ENCODE measurements at regions not wholly inside any gene's neighbourhood (a gene's known extent, or its start where the extent isn't known, plus 50 kb on each side); places are given as distances from the start of the nearest gene placed in this dataset.
"Not testable (repeated sequence)": the region's sequence is repeated elsewhere in the genome, so short reads cannot be mapped to it uniquely, and the experiment has no call there.

DNA sequence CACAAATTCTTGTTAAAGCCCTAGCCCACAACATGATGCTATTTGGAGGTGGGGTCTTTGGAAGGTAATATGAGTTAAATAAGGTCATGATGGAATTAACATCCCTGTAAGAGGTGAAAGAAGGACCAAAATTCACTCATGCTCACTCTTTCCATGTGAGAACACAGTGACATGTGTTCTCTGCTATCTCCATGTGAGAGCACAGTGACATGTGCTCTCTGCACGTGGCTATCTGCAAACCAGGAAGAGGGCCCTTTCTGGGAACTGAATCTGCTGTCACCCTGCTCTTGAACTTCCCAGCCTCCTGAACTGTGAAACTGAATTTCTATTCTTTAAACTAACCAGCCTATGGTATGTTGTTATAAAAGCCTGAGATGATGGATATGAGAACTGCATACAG is 1159.4 kb upstream of the ADGRB3 start:
- no peak for DNase-seq

DNA sequence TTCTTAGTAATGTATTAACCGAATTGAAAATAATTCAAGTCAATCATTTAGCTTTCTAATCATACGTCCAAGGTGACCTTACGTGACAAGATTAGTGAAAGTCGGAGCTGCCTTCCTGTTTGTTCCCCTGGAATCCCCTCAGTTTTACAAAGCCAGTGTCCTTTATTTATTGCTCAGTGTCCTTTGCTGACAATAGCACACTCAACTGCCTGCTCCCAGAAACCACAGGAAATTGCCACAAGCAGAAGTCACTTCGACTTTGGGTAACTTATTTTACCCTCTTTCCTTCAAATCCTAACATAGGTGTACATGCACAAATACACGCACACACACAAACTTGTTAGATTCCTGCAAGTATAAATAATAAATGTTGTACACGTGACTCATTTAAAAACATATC is 1167.7 kb upstream of the ADGRB3 start:
- DNase-seq: no peak

DNA sequence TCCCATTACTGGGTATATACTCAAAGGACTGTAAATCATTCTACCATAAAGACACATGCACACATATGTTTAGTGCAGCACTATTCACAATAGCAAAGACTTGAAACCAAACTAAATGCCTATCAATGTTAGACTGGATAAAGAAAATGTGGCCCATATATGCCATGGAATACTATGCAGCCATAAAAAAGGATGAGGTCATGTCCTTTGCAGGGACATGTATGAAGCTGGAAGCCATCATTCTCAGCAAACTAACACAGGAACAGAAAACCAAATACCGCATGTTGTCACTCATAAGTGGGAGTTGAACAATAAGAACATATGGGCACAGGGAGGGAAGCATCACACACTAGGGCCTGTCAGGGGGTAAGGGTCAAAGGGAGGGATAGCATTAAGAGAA is 1172.4 kb upstream of the ADGRB3 start:
- DNase-seq: not testable (repeated sequence)

DNA sequence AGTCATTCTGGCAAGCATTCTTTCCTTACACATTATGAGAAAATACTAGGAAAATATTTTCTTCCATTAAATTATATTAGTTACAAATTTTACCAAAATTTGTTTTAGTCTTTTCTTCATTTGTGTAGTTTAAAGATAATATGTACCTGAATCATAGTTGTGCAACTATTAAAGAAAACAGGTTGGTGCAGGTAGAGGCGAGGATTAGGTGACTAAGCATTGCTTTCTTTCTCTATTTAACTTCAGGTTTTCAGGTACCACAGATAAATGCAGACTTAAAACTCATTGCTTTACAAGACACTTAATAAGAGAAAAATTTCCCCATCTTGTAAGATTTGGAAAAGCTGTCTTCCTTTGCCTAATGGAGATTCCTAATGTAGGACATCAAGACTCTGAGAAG is 1175.5 kb upstream of the ADGRB3 start:
- DNase-seq: no peak

DNA sequence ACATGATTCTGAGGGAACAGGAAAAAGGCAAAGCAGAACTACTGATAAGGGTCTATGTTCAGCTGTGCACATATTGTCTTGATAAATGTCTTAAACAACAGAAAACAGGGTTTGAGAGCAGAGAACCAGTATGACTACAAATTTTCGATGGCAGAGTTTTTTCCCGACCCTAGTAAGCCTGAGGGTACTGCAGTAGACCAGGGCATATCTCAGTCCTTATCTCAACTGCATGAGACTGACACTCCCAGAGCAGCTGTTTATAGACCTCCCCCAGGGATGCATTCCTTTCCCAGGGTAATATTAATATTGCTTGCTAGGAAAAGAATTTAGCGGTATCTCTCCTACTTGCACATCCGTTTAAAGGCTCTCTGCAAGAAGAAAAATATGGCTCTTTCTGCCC is 1176.8 kb upstream of the ADGRB3 start:
- no peak for DNase-seq

DNA sequence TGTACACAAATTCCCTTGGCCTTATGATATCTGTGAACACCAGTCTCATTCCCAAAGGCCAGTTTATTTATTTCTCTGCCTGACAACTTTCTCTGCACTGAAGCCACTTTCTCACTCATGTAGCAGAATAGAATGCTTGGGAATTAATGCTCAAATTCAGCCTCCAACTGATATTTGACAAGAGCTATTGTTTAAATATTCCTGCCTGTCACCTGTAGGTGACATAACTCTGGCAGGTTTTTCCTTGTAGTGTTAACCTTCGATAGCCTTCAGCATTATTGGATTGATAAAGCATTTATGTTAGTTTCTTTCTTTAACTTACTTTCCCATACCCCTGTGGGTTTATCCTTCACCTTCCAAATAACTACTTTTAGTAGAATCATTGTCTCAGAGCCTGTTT is 1183.2 kb upstream of the ADGRB3 start:
- DNase-seq: no peak

DNA sequence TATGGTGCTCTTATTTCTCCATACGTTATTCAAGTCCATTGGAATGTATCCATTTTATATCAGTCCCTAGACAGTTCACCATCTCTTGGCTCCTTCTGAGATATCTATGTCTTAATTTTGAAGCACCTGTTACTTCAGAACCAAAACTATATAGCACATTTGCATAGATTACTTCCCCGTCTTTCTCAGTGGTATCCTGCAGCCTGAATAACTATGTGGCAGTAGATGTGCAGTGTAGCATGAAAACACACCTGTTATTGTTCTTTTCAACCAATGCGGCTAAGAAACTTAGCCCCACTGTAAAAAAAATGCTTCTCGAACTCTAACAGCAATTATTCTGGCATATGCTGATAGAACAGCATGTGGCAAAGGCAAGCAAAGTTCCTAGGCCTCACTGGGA is 1184.4 kb upstream of the ADGRB3 start:
- no peak for DNase-seq

DNA sequence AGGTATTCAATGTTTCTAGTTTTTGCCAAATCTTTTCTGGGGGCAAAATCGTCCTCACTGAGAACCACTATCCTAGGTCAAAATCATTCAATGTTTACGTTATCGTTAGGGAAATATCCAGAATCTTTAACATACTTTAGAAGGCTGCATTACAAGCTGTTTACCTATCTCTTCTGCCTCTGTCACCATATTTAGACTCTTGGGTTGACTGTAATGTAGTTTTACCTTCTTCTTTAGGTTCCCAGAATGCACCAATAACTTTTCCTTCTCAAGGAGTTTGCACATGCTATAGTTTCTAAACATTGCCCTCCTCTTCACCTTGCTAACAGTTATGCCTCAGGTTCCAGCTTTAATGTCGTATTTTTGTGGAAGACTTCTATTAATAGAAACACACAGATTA is 1185.5 kb upstream of the ADGRB3 start:
- no peak for DNase-seq

DNA sequence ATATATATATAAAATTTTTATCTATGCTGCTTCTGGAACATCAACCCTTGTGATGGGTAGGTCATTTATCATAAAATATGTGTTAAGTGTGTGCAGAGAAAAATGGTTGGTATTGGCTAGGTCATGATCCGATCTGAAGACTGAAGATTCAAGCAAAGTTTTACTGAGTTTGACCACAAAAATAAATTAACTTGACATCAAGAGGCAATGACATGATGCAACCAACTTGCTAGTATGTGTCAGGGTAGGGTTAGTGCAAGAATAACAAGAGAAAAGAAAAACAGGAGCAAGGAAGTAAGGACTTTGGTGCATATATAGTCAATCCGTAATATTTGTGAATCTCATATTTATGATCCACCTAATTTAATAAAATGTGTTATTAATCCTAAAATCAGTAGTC is 1202.0 kb upstream of the ADGRB3 start:
- DNase-seq: no peak

DNA sequence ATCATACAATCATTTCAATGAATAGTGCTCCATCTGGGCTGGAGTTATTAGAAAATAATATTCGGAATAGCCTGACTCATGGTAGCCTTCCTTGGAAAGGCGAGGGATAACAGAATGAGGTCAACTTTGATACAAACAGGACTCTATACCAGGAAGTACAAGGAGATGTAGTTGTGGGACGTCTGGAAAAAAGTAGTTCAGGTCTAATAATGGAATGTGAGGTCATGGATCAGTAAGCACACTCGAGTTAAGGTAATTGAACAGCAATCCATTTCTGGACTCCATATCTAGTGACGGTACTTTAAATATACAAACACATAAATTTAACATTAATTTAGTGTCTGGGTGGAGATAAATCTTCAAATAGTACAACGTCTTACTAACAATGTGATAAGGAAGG is 1204.0 kb upstream of the ADGRB3 start:
- DNase-seq: no peak

DNA sequence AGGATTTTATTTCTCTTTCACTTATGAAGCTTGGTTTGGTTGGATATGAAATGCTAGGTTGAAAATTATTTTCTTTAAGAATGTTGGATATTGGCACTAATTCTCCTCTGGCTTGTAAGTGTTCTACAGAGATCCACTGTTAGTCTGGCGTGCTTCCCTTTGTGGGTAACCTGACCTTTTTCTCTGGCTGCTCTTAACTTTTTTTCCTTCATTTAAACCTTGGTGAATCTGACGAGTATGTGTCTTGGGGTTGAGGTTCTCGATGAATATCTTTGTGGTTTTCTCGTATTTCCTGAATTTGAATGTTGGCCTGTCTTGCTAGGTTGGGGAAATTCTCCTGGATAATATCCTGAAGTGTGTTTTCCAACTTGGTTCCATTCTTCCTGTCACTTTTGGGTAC is 1208.4 kb upstream of the ADGRB3 start:
- DNase-seq: not testable (repeated sequence)

DNA sequence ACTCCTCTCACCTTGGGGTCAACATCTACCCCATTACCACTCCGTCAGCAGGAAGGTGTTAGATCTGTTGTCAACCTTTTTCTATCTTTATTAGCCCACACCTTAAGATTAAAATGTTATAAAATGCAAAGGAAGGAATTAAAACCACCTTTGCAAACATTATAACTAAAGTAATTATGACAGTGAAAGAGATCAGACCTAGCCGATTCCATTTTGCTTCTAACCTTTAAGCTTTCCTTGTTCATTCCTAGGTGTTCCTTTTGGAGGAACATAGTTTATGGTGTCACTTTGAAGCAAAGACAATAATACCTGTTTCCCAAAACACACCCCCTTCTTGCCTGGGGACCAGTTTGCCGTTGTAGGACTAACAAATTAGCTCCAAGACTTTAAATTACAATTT is 1223.0 kb upstream of the ADGRB3 start:
- DNase-seq: no peak

DNA sequence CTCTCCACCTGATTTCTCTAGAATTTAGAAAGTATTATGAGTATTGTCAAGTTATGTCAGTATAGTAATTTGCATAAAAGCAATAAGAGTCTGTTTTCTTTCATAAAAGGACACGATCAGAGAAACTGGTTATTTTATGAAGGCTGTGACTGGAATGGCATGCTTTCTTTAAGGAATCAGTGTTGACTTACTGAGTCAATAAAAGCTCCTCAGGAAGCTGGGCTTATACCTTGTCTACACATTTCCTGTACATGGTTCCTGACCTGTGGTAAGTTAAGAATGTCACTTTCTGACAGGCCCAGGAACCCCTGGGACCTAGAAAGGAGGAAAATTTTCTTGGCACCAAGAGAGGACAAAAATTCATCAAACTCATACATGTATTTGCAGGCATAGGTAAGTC is 1224.0 kb upstream of the ADGRB3 start:
- DNase-seq: no peak

DNA sequence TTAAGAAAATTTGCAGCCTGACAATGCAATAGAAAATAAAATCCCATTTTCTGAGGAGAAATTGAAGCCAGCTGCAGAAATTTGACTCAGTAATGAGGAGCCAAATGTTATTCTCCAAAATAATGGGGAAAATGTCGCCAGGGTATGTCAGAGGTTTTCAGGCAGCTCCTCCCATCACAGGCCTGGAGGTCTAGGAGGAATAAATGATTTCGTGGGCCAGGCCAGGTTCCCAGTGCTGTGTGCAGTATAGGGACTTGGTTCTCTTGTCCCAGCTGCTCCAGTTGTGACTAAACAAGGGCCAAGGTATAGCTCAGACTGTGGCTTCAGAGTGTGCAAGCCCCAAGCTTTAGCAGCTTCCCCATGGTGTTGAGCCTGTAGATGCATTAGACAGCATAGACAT is 1240.8 kb upstream of the ADGRB3 start:
- DNase-seq: no peak

DNA sequence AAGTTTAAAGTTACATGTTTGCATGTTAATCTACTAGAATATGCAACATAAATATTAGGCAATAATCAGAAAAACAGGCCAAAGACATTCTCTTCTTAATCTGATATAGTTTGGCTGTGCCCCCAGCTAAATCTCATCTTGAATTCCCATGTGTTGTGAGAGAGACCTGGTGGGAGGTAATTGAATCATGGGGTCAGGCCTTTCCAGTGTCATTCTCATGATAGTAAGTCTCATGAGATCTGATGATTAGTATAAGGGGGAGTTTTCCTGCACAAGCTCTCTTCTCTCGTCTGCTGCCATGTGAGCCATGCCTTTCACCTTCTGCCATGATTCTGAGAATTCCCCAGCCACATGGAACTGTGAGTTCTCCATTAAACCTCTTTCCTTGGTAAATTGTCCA is 1241.7 kb upstream of the ADGRB3 start:
- DNase-seq: no peak

DNA sequence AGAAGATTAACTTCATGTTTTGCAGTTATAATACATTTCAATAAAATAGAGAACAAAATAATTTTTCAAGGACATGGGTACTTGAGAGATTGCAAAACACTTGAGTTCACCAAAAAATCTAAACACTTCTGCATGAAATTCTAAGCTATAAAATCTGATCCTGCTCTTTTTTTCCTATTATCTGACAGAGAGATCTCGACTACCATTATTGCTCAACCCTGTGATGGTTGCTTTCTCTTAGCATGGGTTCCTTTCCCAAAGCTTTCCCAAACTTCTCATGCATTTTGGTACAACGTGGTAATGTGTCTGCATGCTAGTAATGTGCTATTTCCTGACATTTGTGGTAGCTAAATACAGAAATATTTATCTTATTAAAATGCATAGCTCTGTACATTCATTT is 1243.1 kb upstream of the ADGRB3 start:
- DNase-seq: no peak

DNA sequence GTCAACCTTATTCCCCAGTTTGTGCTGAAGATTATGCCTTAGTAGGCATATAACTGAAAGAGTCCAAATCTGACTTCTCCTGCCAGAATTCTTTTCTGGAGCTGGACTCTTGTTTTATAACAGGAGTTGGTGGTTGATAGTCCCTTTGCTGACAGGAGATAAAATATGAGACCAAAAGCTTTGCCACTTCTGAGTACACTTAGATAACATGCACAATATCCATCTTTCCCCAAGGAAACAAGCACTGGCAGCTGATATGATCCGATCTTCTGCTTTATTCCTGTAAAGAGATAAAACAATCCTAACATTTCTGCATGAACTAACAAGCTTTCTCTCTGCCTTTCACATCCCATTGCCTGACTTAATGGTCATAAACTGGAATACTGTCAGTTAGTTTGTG is 1265.4 kb upstream of the ADGRB3 start:
- DNase-seq: no peak

DNA sequence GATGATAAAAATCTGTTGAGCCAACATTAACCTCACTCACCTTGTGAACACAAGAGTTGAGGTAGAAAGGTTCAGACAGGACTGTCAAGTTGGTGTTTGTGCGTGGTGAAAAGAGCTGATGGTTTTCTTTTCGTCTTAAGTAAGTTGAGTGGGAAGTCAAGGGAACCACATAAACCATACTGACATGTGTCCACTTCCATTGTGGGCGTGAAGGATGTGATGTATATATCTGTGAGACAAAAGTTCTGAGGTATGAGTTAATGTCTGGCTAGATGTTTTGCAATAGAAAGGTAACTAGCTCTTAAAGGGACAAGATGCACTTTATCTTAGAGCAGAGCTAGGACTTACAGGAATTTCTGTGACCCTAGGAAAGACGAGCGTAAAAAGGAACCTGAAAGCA is 1272.1 kb upstream of the ADGRB3 start:
- no peak for DNase-seq

DNA sequence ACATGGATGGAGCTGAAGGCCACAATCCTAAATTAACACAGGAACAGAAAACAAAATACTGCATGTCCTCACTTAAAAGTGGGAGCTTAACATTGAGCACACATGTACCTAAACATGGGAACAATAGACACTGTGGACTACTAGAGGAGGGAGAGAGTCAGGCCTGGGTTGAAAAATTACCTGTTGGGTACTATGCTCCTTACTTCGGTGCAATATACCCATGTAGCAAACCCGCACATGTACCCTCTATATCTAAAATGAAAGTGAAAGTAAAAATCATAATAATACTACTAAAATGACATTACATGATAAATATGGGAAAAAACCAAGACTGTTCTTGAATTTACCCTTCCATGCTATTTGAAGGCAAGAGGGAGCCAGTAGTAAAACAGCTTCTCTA is 1273.8 kb upstream of the ADGRB3 start:
- no peak for DNase-seq

DNA sequence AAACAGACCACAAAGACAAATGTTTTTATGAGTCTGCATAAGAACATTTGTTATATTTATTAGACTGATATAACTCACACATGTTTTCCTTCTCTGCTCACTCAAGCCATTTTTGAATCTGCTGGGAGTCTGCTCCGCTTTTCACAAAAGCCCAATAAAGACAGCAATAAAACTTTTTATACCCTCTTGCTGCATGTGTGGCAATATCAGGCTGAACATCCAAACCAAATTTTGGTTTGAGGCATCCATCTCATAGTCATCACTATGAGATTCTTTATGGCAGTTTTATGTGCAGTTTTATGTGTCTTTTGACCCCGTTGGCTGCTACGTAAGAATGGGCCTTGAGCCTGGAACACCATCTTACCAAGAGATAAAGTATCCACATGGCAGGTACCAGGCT is 1276.8 kb upstream of the ADGRB3 start:
- DNase-seq: no peak

DNA sequence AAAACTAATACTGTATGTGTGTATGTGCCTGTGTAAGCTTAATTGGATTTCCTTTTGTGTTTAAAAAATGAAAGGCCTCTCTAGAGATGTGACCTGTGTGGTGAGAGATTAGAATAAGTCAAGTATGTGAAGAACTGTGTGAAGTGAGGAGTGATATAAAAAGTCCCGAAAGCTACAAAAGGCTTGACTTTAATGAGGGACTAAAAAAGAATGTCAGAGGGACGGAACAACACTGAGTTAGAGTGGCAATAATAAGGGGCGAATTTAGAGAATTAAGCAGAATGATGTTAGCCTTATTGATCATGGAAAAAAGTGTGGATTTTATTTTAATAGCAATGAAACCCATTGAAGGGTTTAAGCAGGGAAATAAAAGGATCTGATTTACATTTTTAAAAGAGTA is 1281.2 kb upstream of the ADGRB3 start:
- no peak for DNase-seq

DNA sequence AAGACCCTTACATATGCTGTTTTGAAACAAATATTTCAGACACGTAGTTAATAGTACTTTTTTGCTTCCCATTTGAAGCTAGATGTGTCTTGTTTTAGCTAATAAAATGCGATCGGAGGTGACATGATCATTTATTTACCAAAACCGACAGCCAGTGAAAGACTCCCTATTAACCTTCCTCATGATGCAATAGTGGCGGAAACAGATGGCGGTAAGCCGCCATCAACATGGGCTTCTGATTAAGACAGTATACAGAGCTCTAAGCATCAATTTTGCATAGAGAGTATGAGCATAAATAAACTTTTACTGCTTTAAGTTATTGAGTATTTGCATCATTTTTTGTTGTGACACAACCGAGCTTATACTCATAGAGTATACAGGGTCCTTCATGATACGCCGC is 1282.4 kb upstream of the ADGRB3 start:
- no peak for DNase-seq

DNA sequence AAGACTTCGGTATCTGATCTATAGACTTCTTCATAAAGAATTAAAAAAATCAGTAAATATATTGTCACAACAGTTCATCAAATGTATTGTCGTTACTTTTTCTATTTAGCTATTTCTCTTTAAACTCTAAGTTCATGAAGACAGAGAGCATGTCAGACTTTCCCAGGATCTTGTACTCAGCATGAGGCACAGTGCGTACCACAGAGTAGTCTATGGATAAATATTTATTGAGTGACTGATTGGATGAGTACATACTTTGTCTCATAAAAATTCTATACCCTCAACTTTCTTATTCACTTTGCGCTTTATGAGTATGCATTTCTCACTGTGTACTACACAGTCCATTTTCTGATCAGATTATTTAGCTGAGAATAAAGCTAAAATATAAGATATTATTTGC is 1284.4 kb upstream of the ADGRB3 start:
- no peak for DNase-seq

DNA sequence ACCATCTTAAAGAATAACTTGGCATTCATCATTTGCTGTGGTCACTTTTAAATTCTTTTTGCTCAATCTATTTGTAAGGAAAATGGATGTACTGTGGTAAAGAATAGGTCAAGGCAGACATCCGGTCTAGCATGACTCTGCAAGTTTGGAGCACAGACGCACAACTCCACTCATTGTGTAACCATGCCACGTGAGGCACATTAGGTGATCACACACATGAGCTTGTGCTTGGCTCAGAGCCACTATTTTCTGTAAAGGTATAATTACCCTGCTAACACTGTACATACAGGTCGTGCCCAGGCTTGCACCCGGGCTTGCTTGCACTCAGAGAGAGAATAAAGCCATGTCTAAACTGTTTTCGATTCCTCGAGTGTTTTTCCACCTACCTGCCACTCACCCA is 1289.1 kb upstream of the ADGRB3 start:
- no peak for DNase-seq

DNA sequence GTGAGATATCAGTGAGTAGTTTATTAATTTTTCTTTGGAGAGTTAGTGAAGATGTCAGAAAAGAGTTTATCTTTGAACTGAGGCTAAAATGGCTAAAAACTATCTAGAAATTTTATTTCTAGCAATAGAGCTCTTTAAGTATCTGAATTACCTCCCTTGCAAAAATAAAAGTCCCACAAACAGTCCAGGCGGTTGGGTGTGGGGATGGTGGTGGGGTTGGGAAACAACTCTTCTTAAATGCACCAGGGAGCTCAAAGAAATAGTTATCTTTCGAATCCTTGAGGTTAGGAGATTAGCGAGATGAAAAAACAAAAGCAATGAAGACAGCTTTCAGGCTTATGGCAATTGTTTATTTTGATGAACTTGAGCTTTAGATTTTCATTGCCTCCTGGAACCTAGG is 1299.1 kb upstream of the ADGRB3 start:
- no peak for DNase-seq

DNA sequence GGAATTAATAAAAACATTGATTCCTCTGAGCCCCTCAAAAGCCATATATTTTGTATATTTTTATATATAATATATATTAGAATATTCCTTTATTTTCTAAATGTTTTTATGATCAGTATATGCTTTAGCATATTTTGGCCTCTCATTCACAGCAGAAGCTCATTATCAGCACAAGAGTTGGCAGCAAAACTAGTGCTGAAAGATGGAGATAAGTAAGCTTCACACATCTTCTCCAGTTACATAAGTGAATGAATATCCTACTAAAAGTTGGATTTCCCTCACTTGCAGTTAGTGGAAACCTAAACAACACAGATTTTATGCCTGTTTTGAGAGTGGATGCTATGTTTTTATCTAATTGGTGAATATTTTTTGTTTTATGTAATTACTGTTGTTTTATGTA is 1303.8 kb upstream of the ADGRB3 start:
- no peak for DNase-seq

DNA sequence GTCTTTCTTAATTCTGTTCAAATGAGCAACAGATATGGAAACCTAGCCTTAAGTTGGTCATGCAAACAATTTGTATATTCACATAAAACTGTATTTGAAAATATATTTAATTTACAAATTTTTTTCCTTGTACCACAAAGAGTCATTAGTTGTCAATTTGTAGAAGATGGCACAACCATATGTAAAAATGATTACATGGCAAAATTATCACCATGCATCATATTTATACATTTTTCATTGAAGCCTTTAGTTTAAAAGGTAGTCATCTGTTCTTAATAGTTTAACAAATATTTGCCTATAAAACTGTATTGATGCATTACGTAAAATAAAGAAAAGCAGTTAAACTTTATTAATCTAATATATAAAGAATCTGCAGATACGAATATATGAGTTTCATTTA is 1306.8 kb upstream of the ADGRB3 start:
- no peak for DNase-seq

All from NCI-H1092 (cell line).